WTC11 (cell line): ENCODE measurements at regions not wholly inside any gene's neighbourhood (a gene's known extent, or its start where the extent isn't known, plus 50 kb on each side); places are given as distances from the start of the nearest gene placed in this dataset.

Experiments
- ATAC-seq: fragments of 200-7000 bp; cut with Tn5 transposase; 2 replicates; pipeline ENCODE4 v1.10.0; 2021; ENCODE audit warnings: mild to moderate bottlenecking, moderate library complexity
- CTCF ChIA-PET: fragments of 300-600 bp; sonication (Branson Sonifier 250); formaldehyde crosslinking; loops from one replicate; lab custom pipeline; 2021; ENCODE audit warnings: antibody characterized with exemption; lab: Charles Lee
- POLR2A ChIA-PET: fragments of 350-600 bp; sonication (Branson Sonifier 250); formaldehyde crosslinking; loops from one replicate; lab custom pipeline; 2021; ENCODE audit warnings: antibody characterized with exemption; lab: Charles Lee
- DNase-seq: peaks from one replicate; pipeline ENCODE4 v3.0.0; 2021; ENCODE audit warnings: low spot score
- H3K27ac Mint-ChIP-seq: 2 replicates; pipeline ENCODE4 v1.8.0; 2021; ENCODE audit warnings: mixed read lengths
- H3K27me3 Mint-ChIP-seq: 2 replicates; pipeline ENCODE4 v1.8.0; 2021; ENCODE audit warnings: low read depth, mild to moderate bottlenecking, moderate library complexity, mixed read lengths
- H3K36me3 Mint-ChIP-seq: 2 replicates; pipeline ENCODE4 v1.8.0; 2021; ENCODE audit warnings: mixed read lengths
- H3K4me1 Mint-ChIP-seq: 2 replicates; pipeline ENCODE4 v1.8.0; 2022; ENCODE audit warnings: mixed read lengths
- H3K4me3 Mint-ChIP-seq: 2 replicates; pipeline ENCODE4 v1.8.0; 2021; ENCODE audit warnings: mild to moderate bottlenecking, moderate library complexity, mixed read lengths
- H3K9me3 Mint-ChIP-seq: 2 replicates; pipeline ENCODE4 v1.8.0; 2021; ENCODE audit warnings: mixed read lengths
- CREM ChIP-seq: sonication (generic); formaldehyde crosslinking; IDR thresholded peaks from 2 replicates; pipeline ENCODE4 v1.8.1; 2022; ENCODE audit warnings: mild to moderate bottlenecking, missing genetic modification reagents, moderate library complexity
- FOXJ3 ChIP-seq: sonication (generic); formaldehyde crosslinking; IDR thresholded peaks from 2 replicates; pipeline ENCODE4 v1.9.0; 2021; ENCODE audit warnings: missing genetic modification reagents, mild to moderate bottlenecking, borderline replicate concordance
- NFYB ChIP-seq: sonication (generic); formaldehyde crosslinking; conservative IDR thresholded peaks from 2 replicates; pipeline ENCODE4 v1.8.0; 2022; ENCODE audit warnings: low read depth, missing genetic modification reagents
- NR3C1 ChIP-seq: sonication (generic); formaldehyde crosslinking; conservative IDR thresholded peaks from 2 replicates; pipeline ENCODE4 v1.8.1; 2023; ENCODE audit warnings: low read depth, mild to moderate bottlenecking, missing genetic modification reagents
- RELA ChIP-seq: sonication (generic); formaldehyde crosslinking; IDR thresholded peaks from 2 replicates; pipeline ENCODE4 v1.8.1; 2022; ENCODE audit warnings: missing genetic modification reagents, mild to moderate bottlenecking, borderline replicate concordance
- ZNF121 ChIP-seq: sonication (generic); formaldehyde crosslinking; IDR thresholded peaks from 2 replicates; pipeline ENCODE4 v1.8.0; 2023; ENCODE audit warnings: missing genetic modification reagents
- ZNF416 ChIP-seq: fragments of 250-450 bp; sonication (Bioruptor Pico); IDR thresholded peaks from 2 replicates; pipeline ENCODE4 v1.9.0; 2021; ENCODE audit warnings: mild to moderate bottlenecking, inconsistent platforms
- ZNF671 ChIP-seq: fragments of 250-450 bp; sonication (Bioruptor Pico); IDR thresholded peaks from 2 replicates; pipeline ENCODE4 v1.8.0; 2021; ENCODE audit warnings: mild to moderate bottlenecking
- TF ChIP-seq, protein P1 (sequence below): sonication (generic); formaldehyde crosslinking; IDR thresholded peaks from 2 replicates; pipeline ENCODE4 v1.8.1; 2023; ENCODE audit warnings: mild to moderate bottlenecking, missing genetic modification reagents, moderate library complexity
- TF ChIP-seq, protein P2 (sequence below): fragments of 250-450 bp; sonication (Bioruptor Pico); IDR thresholded peaks from 2 replicates; pipeline ENCODE4 v2.1.2; 2022; ENCODE audit warnings: mild to moderate bottlenecking, moderate library complexity
- TF ChIP-seq, protein P3 (sequence below): fragments of 250-450 bp; sonication (Bioruptor Pico); IDR thresholded peaks from 2 replicates; pipeline ENCODE4 v1.9.0; 2021; ENCODE audit warnings: mild to moderate bottlenecking, borderline replicate concordance
- TF ChIP-seq, protein P4 (sequence below): sonication (generic); formaldehyde crosslinking; IDR thresholded peaks from 2 replicates; pipeline ENCODE4 v1.8.0; 2022; ENCODE audit warnings: mild to moderate bottlenecking, missing genetic modification reagents
- TF ChIP-seq, protein P5 (sequence below): sonication (generic); formaldehyde crosslinking; IDR thresholded peaks from 2 replicates; pipeline ENCODE4 v1.8.0; 2022; ENCODE audit warnings: mild to moderate bottlenecking, missing genetic modification reagents
- TF ChIP-seq, protein P6 (sequence below): sonication (generic); formaldehyde crosslinking; IDR thresholded peaks from 2 replicates; pipeline ENCODE4 v1.8.0; 2022; ENCODE audit warnings: missing genetic modification reagents
- TF ChIP-seq, protein P7 (sequence below): sonication (generic); formaldehyde crosslinking; IDR thresholded peaks from 2 replicates; pipeline ENCODE4 v1.8.1; 2023; ENCODE audit warnings: mild to moderate bottlenecking, missing genetic modification reagents, moderate library complexity
- TF ChIP-seq, protein P8 (sequence below): sonication (generic); formaldehyde crosslinking; IDR thresholded peaks from 2 replicates; pipeline ENCODE4 v1.8.0; 2023; ENCODE audit warnings: missing genetic modification reagents, mild to moderate bottlenecking, borderline replicate concordance

DNA sequence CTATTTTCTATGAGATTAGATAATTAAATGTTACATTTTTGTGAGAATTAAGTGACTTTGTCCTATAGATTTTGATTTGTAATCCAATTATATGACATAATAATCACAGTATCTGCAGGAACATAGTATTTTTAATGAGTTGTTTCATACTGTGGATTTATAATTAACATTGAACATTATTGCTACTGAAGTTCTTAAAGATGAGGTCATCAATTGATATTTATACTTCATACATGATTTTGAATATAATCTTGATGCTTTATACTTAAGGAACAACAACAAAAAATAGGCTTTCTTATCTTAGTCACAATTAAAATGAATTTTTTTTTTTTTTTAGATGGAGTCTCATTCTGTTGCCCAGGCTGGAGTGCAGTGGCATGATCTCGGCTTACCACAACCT lies 846.6 kb downstream of the SI start:
- Mint-ChIP-seq H3K4me3 (no peak overlapping the region), H3K27me3 (no peaks in the 10 kb centered on the region), H3K27ac (no peak overlapping the region), H3K4me1 (peaks cover 3% of the 10 kb centered on the region; the same call in 1 of the 2 replicates), H3K36me3 (no peaks in the 10 kb centered on the region), H3K9me3 (peaks cover 3% of the 10 kb centered on the region; the same call in 1 of the 2 replicates)
- DNase-seq, result no peak
- ChIA-PET POLR2A (no interaction called here), CTCF (no interaction called here)
- no peak for ATAC-seq
- TF ChIP-seq ZNF416 (CRISPR knock-in tag), result no peak
- TF ChIP-seq FOXJ3 (CRISPR knock-in tag), result no peak
- TF ChIP-seq, protein P1, sequence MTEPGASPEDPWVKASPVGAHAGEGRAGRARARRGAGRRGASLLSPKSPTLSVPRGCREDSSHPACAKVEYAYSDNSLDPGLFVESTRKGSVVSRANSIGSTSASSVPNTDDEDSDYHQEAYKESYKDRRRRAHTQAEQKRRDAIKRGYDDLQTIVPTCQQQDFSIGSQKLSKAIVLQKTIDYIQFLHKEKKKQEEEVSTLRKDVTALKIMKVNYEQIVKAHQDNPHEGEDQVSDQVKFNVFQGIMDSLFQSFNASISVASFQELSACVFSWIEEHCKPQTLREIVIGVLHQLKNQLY (CRISPR knock-in tag), result no peak
- no peak for TF ChIP-seq ZNF671 (CRISPR knock-in tag)
- TF ChIP-seq NR3C1 (CRISPR knock-in tag), result no peak
- TF ChIP-seq, protein P2, sequence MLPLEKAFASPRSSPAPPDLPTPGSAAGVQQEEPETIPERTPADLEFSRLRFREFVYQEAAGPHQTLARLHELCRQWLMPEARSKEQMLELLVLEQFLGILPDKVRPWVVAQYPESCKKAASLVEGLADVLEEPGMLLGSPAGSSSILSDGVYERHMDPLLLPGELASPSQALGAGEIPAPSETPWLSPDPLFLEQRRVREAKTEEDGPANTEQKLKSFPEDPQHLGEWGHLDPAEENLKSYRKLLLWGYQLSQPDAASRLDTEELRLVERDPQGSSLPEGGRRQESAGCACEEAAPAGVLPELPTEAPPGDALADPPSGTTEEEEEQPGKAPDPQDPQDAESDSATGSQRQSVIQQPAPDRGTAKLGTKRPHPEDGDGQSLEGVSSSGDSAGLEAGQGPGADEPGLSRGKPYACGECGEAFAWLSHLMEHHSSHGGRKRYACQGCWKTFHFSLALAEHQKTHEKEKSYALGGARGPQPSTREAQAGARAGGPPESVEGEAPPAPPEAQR (CRISPR knock-in tag), result no peak
- TF ChIP-seq, protein P3, sequence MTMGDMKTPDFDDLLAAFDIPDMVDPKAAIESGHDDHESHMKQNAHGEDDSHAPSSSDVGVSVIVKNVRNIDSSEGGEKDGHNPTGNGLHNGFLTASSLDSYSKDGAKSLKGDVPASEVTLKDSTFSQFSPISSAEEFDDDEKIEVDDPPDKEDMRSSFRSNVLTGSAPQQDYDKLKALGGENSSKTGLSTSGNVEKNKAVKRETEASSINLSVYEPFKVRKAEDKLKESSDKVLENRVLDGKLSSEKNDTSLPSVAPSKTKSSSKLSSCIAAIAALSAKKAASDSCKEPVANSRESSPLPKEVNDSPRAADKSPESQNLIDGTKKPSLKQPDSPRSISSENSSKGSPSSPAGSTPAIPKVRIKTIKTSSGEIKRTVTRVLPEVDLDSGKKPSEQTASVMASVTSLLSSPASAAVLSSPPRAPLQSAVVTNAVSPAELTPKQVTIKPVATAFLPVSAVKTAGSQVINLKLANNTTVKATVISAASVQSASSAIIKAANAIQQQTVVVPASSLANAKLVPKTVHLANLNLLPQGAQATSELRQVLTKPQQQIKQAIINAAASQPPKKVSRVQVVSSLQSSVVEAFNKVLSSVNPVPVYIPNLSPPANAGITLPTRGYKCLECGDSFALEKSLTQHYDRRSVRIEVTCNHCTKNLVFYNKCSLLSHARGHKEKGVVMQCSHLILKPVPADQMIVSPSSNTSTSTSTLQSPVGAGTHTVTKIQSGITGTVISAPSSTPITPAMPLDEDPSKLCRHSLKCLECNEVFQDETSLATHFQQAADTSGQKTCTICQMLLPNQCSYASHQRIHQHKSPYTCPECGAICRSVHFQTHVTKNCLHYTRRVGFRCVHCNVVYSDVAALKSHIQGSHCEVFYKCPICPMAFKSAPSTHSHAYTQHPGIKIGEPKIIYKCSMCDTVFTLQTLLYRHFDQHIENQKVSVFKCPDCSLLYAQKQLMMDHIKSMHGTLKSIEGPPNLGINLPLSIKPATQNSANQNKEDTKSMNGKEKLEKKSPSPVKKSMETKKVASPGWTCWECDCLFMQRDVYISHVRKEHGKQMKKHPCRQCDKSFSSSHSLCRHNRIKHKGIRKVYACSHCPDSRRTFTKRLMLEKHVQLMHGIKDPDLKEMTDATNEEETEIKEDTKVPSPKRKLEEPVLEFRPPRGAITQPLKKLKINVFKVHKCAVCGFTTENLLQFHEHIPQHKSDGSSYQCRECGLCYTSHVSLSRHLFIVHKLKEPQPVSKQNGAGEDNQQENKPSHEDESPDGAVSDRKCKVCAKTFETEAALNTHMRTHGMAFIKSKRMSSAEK (CRISPR knock-in tag), result no peak
- TF ChIP-seq, protein P4, sequence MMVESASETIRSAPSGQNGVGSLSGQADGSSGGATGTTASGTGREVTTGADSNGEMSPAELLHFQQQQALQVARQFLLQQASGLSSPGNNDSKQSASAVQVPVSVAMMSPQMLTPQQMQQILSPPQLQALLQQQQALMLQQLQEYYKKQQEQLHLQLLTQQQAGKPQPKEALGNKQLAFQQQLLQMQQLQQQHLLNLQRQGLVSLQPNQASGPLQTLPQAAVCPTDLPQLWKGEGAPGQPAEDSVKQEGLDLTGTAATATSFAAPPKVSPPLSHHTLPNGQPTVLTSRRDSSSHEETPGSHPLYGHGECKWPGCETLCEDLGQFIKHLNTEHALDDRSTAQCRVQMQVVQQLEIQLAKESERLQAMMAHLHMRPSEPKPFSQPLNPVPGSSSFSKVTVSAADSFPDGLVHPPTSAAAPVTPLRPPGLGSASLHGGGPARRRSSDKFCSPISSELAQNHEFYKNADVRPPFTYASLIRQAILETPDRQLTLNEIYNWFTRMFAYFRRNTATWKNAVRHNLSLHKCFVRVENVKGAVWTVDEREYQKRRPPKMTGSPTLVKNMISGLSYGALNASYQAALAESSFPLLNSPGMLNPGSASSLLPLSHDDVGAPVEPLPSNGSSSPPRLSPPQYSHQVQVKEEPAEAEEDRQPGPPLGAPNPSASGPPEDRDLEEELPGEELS (CRISPR knock-in tag), result no peak
- TF ChIP-seq, protein P5, sequence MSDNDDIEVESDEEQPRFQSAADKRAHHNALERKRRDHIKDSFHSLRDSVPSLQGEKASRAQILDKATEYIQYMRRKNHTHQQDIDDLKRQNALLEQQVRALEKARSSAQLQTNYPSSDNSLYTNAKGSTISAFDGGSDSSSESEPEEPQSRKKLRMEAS (CRISPR knock-in tag), result no peak
- TF ChIP-seq NFYB (CRISPR knock-in tag), result no peak
- TF ChIP-seq, all 79 proteins: peak for 0

DNA sequence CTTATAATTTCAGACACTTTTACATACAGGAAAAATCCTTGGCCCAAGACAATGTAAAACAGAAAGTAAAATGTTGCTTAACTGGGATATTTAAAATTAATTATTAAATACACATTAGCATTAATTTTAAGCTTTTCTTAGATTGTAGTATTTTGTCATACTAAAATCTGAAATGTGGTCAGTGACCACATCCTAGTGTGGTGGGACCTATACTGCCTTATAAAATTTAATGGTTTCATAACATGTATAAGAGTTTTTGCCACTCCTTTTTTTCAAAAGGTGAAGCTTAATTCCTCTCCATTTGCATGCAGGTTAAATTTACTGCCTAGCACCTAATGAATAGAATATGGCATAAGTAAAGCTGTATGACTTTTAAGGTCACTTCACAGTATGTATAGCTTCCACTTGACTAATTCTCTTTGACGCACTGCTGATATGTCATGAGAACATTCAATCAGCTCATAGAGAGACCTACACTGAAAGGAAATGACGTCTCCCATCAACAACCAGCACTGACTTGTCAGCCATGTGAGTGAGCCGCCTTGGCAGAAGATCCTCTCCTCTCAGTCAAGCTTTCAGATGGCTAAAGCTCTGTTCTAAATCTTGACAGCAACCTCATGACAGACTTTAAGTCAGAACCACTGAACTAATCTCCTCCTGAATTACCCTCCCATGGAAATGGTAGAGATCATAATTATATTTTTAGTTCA lies 847.8 kb downstream of the SI start:
- Mint-ChIP-seq H3K4me3 (no peak overlapping the region), H3K4me1 (peaks cover 3% of the 10 kb centered on the region; the same call in 1 of the 2 replicates), H3K9me3 (peaks cover 3% of the 10 kb centered on the region; the same call in 1 of the 2 replicates), H3K27ac (no peak overlapping the region), H3K36me3 (no peaks in the 10 kb centered on the region), H3K27me3 (no peaks in the 10 kb centered on the region)
- ChIA-PET CTCF (no interaction called here), POLR2A (no interaction called here)
- ATAC-seq (no peak), DNase-seq (no peak)
- TF ChIP-seq, protein P6, sequence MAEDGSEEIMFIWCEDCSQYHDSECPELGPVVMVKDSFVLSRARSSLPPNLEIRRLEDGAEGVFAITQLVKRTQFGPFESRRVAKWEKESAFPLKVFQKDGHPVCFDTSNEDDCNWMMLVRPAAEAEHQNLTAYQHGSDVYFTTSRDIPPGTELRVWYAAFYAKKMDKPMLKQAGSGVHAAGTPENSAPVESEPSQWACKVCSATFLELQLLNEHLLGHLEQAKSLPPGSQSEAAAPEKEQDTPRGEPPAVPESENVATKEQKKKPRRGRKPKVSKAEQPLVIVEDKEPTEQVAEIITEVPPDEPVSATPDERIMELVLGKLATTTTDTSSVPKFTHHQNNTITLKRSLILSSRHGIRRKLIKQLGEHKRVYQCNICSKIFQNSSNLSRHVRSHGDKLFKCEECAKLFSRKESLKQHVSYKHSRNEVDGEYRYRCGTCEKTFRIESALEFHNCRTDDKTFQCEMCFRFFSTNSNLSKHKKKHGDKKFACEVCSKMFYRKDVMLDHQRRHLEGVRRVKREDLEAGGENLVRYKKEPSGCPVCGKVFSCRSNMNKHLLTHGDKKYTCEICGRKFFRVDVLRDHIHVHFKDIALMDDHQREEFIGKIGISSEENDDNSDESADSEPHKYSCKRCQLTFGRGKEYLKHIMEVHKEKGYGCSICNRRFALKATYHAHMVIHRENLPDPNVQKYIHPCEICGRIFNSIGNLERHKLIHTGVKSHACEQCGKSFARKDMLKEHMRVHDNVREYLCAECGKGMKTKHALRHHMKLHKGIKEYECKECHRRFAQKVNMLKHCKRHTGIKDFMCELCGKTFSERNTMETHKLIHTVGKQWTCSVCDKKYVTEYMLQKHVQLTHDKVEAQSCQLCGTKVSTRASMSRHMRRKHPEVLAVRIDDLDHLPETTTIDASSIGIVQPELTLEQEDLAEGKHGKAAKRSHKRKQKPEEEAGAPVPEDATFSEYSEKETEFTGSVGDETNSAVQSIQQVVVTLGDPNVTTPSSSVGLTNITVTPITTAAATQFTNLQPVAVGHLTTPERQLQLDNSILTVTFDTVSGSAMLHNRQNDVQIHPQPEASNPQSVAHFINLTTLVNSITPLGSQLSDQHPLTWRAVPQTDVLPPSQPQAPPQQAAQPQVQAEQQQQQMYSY (CRISPR knock-in tag), result no peak
- no peak for TF ChIP-seq CREM (CRISPR knock-in tag)
- TF ChIP-seq RELA (CRISPR knock-in tag), result no peak
- TF ChIP-seq ZNF121 (CRISPR knock-in tag), result no peak
- TF ChIP-seq, protein P7, sequence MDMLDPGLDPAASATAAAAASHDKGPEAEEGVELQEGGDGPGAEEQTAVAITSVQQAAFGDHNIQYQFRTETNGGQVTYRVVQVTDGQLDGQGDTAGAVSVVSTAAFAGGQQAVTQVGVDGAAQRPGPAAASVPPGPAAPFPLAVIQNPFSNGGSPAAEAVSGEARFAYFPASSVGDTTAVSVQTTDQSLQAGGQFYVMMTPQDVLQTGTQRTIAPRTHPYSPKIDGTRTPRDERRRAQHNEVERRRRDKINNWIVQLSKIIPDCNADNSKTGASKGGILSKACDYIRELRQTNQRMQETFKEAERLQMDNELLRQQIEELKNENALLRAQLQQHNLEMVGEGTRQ (CRISPR knock-in tag), result no peak
- TF ChIP-seq, protein P8, sequence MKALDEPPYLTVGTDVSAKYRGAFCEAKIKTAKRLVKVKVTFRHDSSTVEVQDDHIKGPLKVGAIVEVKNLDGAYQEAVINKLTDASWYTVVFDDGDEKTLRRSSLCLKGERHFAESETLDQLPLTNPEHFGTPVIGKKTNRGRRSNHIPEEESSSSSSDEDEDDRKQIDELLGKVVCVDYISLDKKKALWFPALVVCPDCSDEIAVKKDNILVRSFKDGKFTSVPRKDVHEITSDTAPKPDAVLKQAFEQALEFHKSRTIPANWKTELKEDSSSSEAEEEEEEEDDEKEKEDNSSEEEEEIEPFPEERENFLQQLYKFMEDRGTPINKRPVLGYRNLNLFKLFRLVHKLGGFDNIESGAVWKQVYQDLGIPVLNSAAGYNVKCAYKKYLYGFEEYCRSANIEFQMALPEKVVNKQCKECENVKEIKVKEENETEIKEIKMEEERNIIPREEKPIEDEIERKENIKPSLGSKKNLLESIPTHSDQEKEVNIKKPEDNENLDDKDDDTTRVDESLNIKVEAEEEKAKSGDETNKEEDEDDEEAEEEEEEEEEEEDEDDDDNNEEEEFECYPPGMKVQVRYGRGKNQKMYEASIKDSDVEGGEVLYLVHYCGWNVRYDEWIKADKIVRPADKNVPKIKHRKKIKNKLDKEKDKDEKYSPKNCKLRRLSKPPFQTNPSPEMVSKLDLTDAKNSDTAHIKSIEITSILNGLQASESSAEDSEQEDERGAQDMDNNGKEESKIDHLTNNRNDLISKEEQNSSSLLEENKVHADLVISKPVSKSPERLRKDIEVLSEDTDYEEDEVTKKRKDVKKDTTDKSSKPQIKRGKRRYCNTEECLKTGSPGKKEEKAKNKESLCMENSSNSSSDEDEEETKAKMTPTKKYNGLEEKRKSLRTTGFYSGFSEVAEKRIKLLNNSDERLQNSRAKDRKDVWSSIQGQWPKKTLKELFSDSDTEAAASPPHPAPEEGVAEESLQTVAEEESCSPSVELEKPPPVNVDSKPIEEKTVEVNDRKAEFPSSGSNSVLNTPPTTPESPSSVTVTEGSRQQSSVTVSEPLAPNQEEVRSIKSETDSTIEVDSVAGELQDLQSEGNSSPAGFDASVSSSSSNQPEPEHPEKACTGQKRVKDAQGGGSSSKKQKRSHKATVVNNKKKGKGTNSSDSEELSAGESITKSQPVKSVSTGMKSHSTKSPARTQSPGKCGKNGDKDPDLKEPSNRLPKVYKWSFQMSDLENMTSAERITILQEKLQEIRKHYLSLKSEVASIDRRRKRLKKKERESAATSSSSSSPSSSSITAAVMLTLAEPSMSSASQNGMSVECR (CRISPR knock-in tag), result no peak
